Coronary artery (tissue), 2 donors: ENCODE measurements at regions not wholly inside any gene's neighbourhood (a gene's known extent, or its start where the extent isn't known, plus 50 kb on each side); places are given as distances from the start of the nearest gene placed in this dataset.

Source experiments
- DNase-seq: peaks from one replicate; pipeline ENCODE4 v3.0.0-alpha.2; 2017; ENCODE audit warnings: low spot score
- H3K27ac ChIP-seq, 2 donors: fragments of 200-600 bp; sonication (generic); one replicate each; pipeline ENCODE4 v1.5.1; 2016 to 2019
- H3K4me3 ChIP-seq: fragments of 200-600 bp; sonication (generic); 2 replicates; pipeline ENCODE4 v1.5.1; 2016; ENCODE audit warnings: mild to moderate bottlenecking, moderate library complexity
- CTCF ChIP-seq: fragments of 200-600 bp; sonication (generic); IDR thresholded peaks from one replicate; pipeline ENCODE4 v1.5.1; 2019; ENCODE audit warnings: antibody characterized with exemption

- TF ChIP-seq CTCF, result no peak
- no peak overlapping the region for H3K4me3 ChIP-seq
- no peak overlapping the region for H3K27ac ChIP-seq
- no peak for DNase-seq
Observed at GRCh38 chr1:57761628-57762027, 337.8 kb upstream of the DAB1 start.

GRCh38 chr1:57752843-57753242 lies 329.0 kb upstream of the DAB1 start:
- no peak for TF ChIP-seq CTCF
- Histone ChIP-seq H3K4me3 (no peak overlapping the region), H3K27ac (no peak overlapping the region)
- DNase-seq, result no peak

GRCh38 chr1:57748719-57749118 lies 324.9 kb upstream of the DAB1 start:
- H3K4me3 ChIP-seq, result no peak overlapping the region
- no peak for TF ChIP-seq CTCF
- no peak for DNase-seq
- H3K27ac ChIP-seq, result no peak overlapping the region

GRCh38 chr1:57747818-57748217 lies 324.0 kb upstream of the DAB1 start:
- no peak overlapping the region for H3K27ac ChIP-seq
- TF ChIP-seq CTCF, result no peak
- no peak for DNase-seq
- H3K4me3 ChIP-seq, result no peak overlapping the region

GRCh38 chr1:57741521-57741920 lies 317.7 kb upstream of the DAB1 start:
- Histone ChIP-seq H3K27ac (no peak overlapping the region), H3K4me3 (no peak overlapping the region)
- DNase-seq, result no peak
- TF ChIP-seq CTCF, result no peak

- TF ChIP-seq CTCF, result no peak
- H3K4me3 ChIP-seq, result no peak overlapping the region
- DNase-seq, result no peak
Observed at GRCh38 chr1:57736940-57737339, 313.1 kb upstream of the DAB1 start.

GRCh38 chr1:57729181-57729580 lies 305.3 kb upstream of the DAB1 start:
- H3K4me3 ChIP-seq, result no peak overlapping the region
- no peak for DNase-seq
- TF ChIP-seq CTCF, result no peak
- H3K27ac ChIP-seq, result no peak overlapping the region

More at GRCh38 chr1:57736940-57737339, 313.1 kb upstream of the DAB1 start:
- H3K27ac ChIP-seq, result no peak overlapping the region
